ENCODE measurements at regions not wholly inside any gene's neighbourhood (a gene's known extent, or its start where the extent isn't known, plus 50 kb on each side); places are given as distances from the start of the nearest gene placed in this dataset.

DNA sequence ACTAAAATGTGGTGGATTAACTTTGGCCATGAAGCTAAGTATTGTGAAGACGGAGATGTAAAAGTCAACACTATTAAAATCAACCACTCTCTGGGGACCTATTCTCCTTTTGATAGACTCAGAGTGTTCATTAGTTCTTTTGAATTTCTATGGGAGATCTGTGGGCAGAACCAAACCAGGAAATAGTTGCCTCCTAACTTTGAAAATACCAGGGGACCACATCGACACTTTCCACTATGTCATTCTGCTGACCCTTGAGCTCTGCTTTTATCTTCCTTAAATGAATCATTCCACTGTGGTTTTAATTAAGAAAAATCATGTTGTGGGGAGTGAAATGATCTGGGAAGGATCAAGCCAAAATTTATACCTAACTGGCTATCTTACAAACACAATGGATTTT, 960.5 kb downstream of the GATA3 start:
- no peak for TF ChIP-seq EZH2phosphoT487 (IDR thresholded peaks at IDR 0.05; ENCODE audit: borderline replicate concordance, low read length)
- TF ChIP-seq, protein P1, sequence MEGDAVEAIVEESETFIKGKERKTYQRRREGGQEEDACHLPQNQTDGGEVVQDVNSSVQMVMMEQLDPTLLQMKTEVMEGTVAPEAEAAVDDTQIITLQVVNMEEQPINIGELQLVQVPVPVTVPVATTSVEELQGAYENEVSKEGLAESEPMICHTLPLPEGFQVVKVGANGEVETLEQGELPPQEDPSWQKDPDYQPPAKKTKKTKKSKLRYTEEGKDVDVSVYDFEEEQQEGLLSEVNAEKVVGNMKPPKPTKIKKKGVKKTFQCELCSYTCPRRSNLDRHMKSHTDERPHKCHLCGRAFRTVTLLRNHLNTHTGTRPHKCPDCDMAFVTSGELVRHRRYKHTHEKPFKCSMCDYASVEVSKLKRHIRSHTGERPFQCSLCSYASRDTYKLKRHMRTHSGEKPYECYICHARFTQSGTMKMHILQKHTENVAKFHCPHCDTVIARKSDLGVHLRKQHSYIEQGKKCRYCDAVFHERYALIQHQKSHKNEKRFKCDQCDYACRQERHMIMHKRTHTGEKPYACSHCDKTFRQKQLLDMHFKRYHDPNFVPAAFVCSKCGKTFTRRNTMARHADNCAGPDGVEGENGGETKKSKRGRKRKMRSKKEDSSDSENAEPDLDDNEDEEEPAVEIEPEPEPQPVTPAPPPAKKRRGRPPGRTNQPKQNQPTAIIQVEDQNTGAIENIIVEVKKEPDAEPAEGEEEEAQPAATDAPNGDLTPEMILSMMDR (IDR thresholded peaks at IDR 0.05; ENCODE audit: low read depth, low read length, poor library complexity, severe bottlenecking): no peak
- Histone ChIP-seq H3K9me2 (replicated peaks; ENCODE audit: control insufficient read depth, low read length) (no peaks in the 10 kb centered on the region), H3K27me3 (ENCODE audit: control insufficient read depth, low read length) (no peaks in the 10 kb centered on the region), H3K79me2 (ENCODE audit: control insufficient read depth, low read length) (no peaks in the 10 kb centered on the region), H3K36me3 (ENCODE audit: control insufficient read depth, low read length) (no peaks in the 10 kb centered on the region), H3K4me3 (ENCODE audit: low read length) (no peak overlapping the region), H3F3A (ENCODE audit: control insufficient read depth, insufficient read depth) (no peaks in the 10 kb centered on the region), H3K9me3 (ENCODE audit: control insufficient read depth, insufficient read depth, low read length) (no peaks in the 10 kb centered on the region), H4K20me1 (ENCODE audit: control insufficient read depth, insufficient read depth, low read depth, low read length) (no peaks in the 10 kb centered on the region), H3K4me2 (ENCODE audit: low read length) (no peak overlapping the region), H3K27ac (ENCODE audit: low read depth, low read length) (no peak overlapping the region), H3K4me1 (ENCODE audit: control insufficient read depth, low read length) (no peaks in the 10 kb centered on the region)

DNA sequence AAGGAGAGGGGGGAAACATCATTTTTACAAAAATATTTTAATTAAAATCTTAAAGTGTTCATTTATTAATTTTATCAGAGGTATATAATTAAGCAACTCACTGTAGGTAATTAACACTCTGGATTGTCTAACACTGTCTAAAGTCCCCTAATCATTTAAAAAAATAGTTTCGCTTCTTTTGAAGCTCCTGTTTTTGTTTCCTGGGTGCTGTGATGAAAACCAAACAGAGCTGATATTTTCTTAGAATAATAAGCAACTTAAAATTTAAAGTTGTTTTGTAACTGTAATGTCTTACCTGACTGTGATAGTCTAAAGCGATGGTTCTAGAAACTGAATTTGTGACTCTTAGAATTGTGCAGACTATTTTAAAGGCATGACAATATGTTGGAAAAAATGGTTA, 961.0 kb downstream of the GATA3 start:
- no peaks in the 10 kb centered on the region for H4K20me1 ChIP-seq (ENCODE audit: control insufficient read depth, insufficient read depth, low read depth, low read length)
- no peaks in the 10 kb centered on the region for H3F3A ChIP-seq (ENCODE audit: control insufficient read depth, insufficient read depth)
- TF ChIP-seq, protein P1 (IDR thresholded peaks at IDR 0.05; ENCODE audit: low read depth, low read length, poor library complexity, severe bottlenecking): no peak
- no peak for TF ChIP-seq EZH2phosphoT487 (IDR thresholded peaks at IDR 0.05; ENCODE audit: borderline replicate concordance, low read length)
- H3K9me3 ChIP-seq (ENCODE audit: control insufficient read depth, insufficient read depth, low read length): no peaks in the 10 kb centered on the region
- no peaks in the 10 kb centered on the region for H3K9me2 ChIP-seq (replicated peaks; ENCODE audit: control insufficient read depth, low read length)
- no peaks in the 10 kb centered on the region for H3K27me3 ChIP-seq (ENCODE audit: control insufficient read depth, low read length)
- no peaks in the 10 kb centered on the region for H3K4me1 ChIP-seq (ENCODE audit: control insufficient read depth, low read length)
- H3K4me3 ChIP-seq (ENCODE audit: low read length): no peak overlapping the region
- no peak overlapping the region for H3K4me2 ChIP-seq (ENCODE audit: low read length)
- no peaks in the 10 kb centered on the region for H3K36me3 ChIP-seq (ENCODE audit: control insufficient read depth, low read length)
- no peak overlapping the region for H3K27ac ChIP-seq (ENCODE audit: low read depth, low read length)
- H3K79me2 ChIP-seq (ENCODE audit: control insufficient read depth, low read length): no peaks in the 10 kb centered on the region

DNA sequence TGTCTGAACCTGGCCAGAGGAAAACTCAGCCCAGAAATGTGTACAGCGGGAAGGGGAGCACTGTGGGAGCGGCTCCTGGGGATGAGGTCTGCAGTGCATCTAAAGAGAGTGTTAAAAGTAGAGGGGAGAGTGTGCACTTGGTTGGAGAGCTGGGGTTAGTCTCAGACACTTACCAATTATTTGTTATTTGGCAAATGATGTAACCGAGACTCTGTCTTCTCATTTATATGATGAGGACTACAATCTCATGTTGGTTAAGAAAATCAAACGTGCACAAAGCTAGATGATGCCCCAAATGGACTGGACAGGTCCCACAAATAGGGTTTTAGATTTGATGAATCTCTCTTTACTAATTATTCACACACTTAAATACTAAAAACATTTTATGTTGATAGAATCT, 962.4 kb downstream of the GATA3 start:
- Histone ChIP-seq H3K9me2 (replicated peaks; ENCODE audit: control insufficient read depth, low read length) (no peaks in the 10 kb centered on the region), H3K79me2 (ENCODE audit: control insufficient read depth, low read length) (no peaks in the 10 kb centered on the region), H3K36me3 (ENCODE audit: control insufficient read depth, low read length) (no peaks in the 10 kb centered on the region), H3K4me2 (ENCODE audit: low read length) (no peak overlapping the region), H3K4me3 (ENCODE audit: low read length) (no peak overlapping the region), H3K27ac (ENCODE audit: low read depth, low read length) (no peak overlapping the region), H4K20me1 (ENCODE audit: control insufficient read depth, insufficient read depth, low read depth, low read length) (no peaks in the 10 kb centered on the region), H3K4me1 (ENCODE audit: control insufficient read depth, low read length) (no peaks in the 10 kb centered on the region), H3F3A (ENCODE audit: control insufficient read depth, insufficient read depth) (no peaks in the 10 kb centered on the region), H3K9me3 (ENCODE audit: control insufficient read depth, insufficient read depth, low read length) (no peaks in the 10 kb centered on the region), H3K27me3 (ENCODE audit: control insufficient read depth, low read length) (no peaks in the 10 kb centered on the region)
- TF ChIP-seq, protein P1 (IDR thresholded peaks at IDR 0.05; ENCODE audit: low read depth, low read length, poor library complexity, severe bottlenecking): no peak
- no peak for TF ChIP-seq EZH2phosphoT487 (IDR thresholded peaks at IDR 0.05; ENCODE audit: borderline replicate concordance, low read length)

Data from DOHH2 (cell line).